SK-N-MC (cell line): ENCODE measurements at regions not wholly inside any gene's neighbourhood (a gene's known extent, or its start where the extent isn't known, plus 50 kb on each side); places are given as distances from the start of the nearest gene placed in this dataset.
"Not testable (repeated sequence)": the region's sequence is repeated elsewhere in the genome, so short reads cannot be mapped to it uniquely, and the experiment has no call there.

Source experiments
- DNase-seq: peaks from one replicate; pipeline ENCODE4 v3.0.0-alpha.2; 2011; ENCODE audit warnings: low read depth, low spot score
- H3K27ac ChIP-seq: fragments of 200-600 bp; sonication (generic); 2 replicates; pipeline ENCODE4 v1.5.1; 2016; ENCODE audit warnings: mixed run types
- H3K36me3 ChIP-seq: fragments of 200-600 bp; sonication (generic); 2 replicates; pipeline ENCODE4 v1.6.1; 2017; ENCODE audit warnings: antibody characterized with exemption, low read length, mixed read lengths; ENCODE audit not compliant: insufficient read depth
- H3K4me3 ChIP-seq: fragments of 200-600 bp; sonication (generic); 2 replicates; pipeline ENCODE4 v1.5.1; 2016
- H3K9ac ChIP-seq: fragments of 200-600 bp; sonication (generic); 2 replicates; pipeline ENCODE4 v1.8.0; 2017; ENCODE audit warnings: mixed run types, mixed read lengths; ENCODE audit not compliant: insufficient read length
- H3K9me3 ChIP-seq: fragments of 200-600 bp; sonication (generic); 2 replicates; pipeline ENCODE4 v1.6.1; 2017; ENCODE audit warnings: low read depth, mild to moderate bottlenecking, antibody characterized with exemption, low read length, moderate library complexity, mixed read lengths
- EZH2 ChIP-seq: fragments of 200-600 bp; sonication (generic); IDR thresholded peaks from one replicate; pipeline ENCODE4 v1.6.1; 2017; ENCODE audit warnings: antibody characterized with exemption
- FOXP2 ChIP-seq: optimal IDR thresholded peaks from 2 replicates; pipeline ENCODE3; 2011; ENCODE audit warnings: mild to moderate bottlenecking, moderate library complexity; ENCODE audit not compliant: insufficient read depth; ENCODE audit errors: extremely low read length, control extremely low read depth
- POLR2AphosphoS5 ChIP-seq: IDR thresholded peaks from 2 replicates; pipeline ENCODE4 v1.6.1; 2012; ENCODE audit warnings: mild to moderate bottlenecking, low read depth, low read length, borderline replicate concordance

DNA sequence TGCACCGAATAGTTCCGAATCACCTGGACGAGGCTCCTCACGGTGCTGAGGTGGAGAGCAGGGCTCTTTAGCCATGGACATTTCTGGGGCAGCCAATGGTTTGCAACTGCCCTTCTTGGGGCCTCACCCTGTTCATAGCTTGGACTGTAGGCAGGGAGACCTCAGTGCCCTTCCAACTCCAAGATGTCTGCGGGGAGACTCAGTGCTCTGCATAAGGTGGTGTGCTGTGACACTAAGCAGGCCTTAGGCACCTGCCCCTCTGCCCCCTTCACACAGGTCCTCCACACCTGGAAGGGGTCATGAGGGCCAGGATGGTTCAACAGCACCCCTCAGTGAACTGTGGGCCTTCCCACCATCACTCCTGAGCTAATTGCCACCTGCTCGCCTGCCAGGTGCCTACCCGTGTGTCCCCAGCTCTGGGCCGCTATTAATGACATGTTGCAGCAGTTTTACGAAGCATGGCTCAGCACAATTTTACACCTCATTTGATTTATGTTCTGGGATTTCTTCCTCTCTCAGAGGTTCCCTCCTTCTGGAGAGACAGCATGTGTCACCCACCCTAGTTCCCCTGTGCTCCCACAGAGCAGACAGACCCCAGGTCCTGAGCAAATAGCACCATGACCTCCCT, 101.2 kb upstream of the SMAD3 start:
- TF ChIP-seq FOXP2 (no peak), POLR2AphosphoS5 (no peak), EZH2 (no peak)
- Histone ChIP-seq H3K27ac (no peak overlapping the region), H3K9ac (no peak overlapping the region), H3K36me3 (no peaks in the 10 kb centered on the region), H3K9me3 (no peaks in the 10 kb centered on the region), H3K4me3 (no peak overlapping the region)
- DNase-seq, result no peak

DNA sequence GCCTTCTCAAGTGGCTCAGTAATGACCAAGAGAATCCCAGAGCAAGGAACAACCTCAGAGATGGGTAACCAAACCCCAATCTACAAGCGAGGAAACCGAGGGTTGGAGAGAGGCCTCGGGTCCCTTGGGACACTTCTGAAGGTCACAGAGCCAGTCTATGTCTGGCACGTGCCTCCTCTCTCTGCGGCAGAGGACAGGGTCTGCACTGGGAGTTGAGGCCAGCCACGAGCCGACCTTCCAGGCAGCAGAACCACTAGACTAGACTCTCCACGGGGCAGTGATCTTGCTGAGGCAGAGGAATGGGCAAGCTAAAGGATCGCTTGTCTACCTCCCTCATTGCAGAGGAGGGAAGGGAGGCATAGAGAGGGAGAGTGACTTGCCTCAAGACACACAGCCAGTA, 100.6 kb upstream of the SMAD3 start:
- Histone ChIP-seq H3K36me3 (no peaks in the 10 kb centered on the region), H3K4me3 (no peak overlapping the region), H3K9me3 (no peaks in the 10 kb centered on the region), H3K9ac (no peak overlapping the region), H3K27ac (no peak overlapping the region)
- TF ChIP-seq EZH2 (no peak), POLR2AphosphoS5 (no peak), FOXP2 (no peak)
- DNase-seq, result no peak

DNA sequence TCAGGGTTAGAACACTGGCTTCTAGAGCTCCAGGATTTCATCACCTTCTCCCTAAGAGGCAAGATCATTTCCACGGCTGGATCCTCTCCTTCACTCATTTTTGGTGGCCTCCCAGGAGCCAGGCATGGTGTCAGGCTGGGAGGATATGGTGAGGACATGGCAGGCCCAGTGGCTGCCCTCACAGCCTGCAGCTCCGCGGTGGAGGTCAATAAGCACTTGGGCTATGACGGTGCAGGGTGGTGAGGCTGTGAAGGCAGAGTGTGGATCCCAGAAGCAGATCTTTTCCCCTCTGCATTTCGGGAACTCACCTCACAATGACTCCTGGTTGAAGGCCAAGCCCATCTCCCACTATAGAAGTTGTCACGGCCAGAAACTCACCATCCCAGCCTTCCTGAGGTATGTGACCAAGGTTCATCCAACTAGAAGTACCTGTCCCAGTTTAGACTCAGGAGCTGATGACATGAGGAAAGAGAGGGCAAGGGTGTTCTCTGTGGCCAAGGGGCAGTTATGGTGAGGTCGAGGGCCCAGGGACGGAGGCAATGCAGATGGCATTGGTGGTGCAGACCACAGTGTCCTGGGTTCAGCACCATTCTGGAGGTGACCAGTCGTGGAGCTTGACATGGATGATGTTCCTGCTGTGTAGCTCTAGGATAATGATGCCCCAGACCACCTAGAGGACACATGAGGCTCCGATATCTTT, 100.1 kb upstream of the SMAD3 start:
- Histone ChIP-seq H3K4me3 (no peak overlapping the region), H3K9ac (no peak overlapping the region), H3K27ac (no peak overlapping the region), H3K9me3 (no peaks in the 10 kb centered on the region), H3K36me3 (no peaks in the 10 kb centered on the region)
- TF ChIP-seq FOXP2, result no peak
- no peak for TF ChIP-seq POLR2AphosphoS5
- no peak for TF ChIP-seq EZH2
- no peak for DNase-seq

DNA sequence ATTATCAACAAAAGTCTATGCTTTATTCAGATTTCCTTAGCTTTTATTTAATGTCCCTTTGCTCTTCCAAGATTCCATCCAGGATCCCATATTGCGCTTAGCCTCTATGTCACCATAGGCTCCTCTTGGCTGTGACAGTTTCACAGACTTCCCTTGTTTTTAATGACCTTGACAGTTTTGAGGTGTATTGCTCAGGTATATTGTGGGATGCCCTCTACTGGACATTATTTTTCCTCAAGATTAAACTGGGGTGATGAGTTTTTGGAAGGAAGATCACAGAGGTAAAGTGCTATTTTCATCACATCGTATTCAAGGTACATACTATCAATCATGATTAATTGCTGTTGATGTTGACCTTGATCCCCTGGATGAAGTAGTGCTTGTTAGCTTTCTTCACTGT, 99.1 kb upstream of the SMAD3 start:
- TF ChIP-seq POLR2AphosphoS5 (no peak), FOXP2 (no peak), EZH2 (no peak)
- Histone ChIP-seq H3K4me3 (no peak overlapping the region), H3K36me3 (no peaks in the 10 kb centered on the region), H3K27ac (no peak overlapping the region), H3K9ac (no peak overlapping the region), H3K9me3 (no peaks in the 10 kb centered on the region)
- no peak for DNase-seq

DNA sequence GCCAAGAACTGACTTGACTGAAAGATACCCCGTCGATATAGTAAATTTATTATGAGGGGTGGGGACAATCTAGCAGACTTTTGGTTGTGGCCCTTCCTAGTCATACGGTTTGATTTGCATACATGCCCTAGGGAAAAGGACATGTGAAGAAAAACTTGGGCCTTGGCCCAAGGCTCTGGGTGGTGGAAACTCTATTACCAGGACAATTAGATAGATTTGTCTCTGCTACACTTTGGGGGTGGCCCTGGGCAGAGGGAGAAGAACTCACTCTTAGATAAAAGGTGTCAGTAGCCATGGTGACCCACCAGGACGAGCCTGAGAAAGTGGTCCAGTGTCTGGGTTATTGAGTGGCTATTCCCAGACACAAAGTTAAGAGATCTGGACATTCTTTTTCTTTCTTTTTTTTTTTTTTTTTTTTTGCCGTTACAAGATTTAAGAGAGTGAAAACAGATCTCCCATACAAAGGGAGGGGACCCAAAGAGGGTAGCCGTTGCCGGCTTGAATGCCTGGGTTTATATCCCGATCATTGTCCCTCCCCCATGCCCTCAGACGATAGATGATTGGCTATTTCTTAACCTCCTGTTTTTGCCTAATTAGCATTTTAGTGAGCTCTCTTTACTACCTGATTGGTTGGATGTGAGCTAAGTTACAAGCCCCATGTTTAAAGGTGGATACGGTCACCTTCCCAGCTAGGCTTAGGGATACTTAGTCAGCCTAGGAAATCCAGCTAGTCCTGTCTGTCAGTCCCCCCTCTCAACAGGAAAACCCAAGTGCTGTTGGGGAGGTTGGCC, 96.4 kb upstream of the SMAD3 start:
- Histone ChIP-seq H3K4me3 (no peak overlapping the region), H3K27ac (no peak overlapping the region), H3K9me3 (no peaks in the 10 kb centered on the region), H3K9ac (no peak overlapping the region), H3K36me3 (no peaks in the 10 kb centered on the region)
- no peak for TF ChIP-seq FOXP2
- TF ChIP-seq EZH2, result no peak
- TF ChIP-seq POLR2AphosphoS5, result no peak
- no peak for DNase-seq

DNA sequence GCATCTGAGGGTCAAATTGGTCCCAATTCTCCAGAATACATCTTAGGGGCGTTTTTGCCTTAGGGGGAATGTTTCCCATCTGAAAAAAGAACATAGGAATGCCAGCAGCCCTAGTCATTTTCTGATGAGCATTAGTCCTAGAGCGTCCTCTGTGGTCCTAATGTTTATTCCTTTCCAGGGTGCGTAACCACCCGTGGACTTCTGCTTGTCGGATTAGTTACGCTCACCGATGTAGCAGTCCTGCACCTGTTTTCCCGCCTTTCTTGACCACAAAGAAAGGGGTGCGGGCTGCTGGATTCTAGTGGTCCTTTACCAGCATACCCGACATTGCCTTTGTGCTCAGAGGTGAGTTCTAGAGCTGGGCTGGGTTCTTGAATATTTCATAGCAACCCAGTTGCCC, 91.3 kb upstream of the SMAD3 start:
- not testable (repeated sequence) for H3K27ac ChIP-seq, H3K36me3 ChIP-seq, DNase-seq, H3K9ac ChIP-seq, H3K9me3 ChIP-seq, H3K4me3 ChIP-seq

DNA sequence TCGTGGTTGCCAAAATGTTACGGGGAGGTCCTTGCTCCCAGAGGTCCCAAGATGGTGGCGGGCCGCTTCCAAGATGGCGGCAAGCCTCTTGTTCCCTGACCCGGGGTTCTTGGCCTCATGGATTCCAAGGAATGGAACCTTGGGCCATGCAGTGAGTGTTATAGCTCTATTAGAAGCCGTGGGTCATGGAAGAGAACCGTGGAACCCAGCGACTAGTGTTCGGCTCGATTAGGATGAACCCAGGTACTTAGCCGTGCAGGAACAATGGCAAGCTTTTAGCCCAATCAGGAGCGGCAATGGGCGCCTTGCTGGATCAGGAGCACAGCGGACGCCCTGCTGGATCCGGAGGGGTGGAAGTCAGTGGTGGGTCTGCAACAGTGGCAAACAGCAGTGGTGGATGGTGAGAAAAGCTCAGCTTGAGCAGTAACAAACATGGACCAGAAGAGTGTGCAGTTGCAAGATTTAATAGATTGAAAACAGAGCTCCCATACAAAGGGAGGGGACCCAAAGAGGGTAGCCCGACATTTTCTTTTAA, 89.2 kb upstream of the SMAD3 start:
- H3K9me3 ChIP-seq, H3K27ac ChIP-seq, DNase-seq, H3K36me3 ChIP-seq, H3K4me3 ChIP-seq, H3K9ac ChIP-seq: not testable (repeated sequence)

DNA sequence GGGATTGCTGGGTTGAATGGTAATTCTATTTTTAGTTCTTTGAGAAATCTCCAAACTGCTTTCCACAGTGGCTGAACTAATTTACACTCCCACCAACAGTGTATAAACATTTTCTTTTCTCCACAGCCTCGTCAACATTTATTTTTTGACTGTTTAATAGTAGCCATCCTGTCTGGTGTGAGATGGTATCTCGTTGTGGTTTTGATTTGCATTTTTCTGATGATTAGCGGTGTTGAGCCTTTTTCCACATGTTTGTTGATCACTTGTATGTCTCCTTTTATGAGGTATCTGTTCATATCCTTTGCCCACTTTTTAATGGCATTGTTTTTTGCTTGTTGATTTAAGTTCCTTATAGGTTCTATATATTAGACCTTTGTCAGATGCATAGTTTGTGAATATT, 85.1 kb upstream of the SMAD3 start:
- H3K9me3 ChIP-seq, H3K36me3 ChIP-seq, DNase-seq, H3K4me3 ChIP-seq, H3K27ac ChIP-seq, H3K9ac ChIP-seq: not testable (repeated sequence)

DNA sequence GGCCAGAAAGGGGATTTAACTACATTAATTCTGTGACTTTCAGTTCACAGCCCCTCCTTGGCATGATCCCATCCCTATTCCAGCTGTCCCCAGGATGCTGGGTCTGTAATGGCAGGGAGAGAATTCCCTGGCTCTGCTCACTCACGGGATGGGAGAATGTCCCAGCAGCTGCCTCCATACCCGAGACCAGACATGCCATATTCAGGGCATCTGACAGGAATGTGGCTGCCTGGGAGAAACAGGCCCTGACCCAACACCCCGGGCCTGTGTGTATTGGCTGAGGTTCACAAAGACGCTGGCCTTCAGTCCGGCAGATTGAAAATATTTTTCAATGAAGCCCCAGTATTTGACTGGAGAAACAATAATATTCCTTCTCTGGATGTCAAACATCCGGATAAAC, 83.6 kb upstream of the SMAD3 start:
- H3K27ac ChIP-seq, result no peak overlapping the region
- no peak for DNase-seq
- H3K9me3 ChIP-seq, result no peaks in the 10 kb centered on the region
- no peak overlapping the region for H3K4me3 ChIP-seq
- H3K9ac ChIP-seq, result no peak overlapping the region
- TF ChIP-seq POLR2AphosphoS5 (no peak), FOXP2 (no peak), EZH2 (no peak)
- H3K36me3 ChIP-seq, result no peaks in the 10 kb centered on the region
